ENCODE measurements at regions not wholly inside any gene's neighbourhood (a gene's known extent, or its start where the extent isn't known, plus 50 kb on each side); places are given as distances from the start of the nearest gene placed in this dataset.

- Histone ChIP-seq H3K4me1 (no peaks in the 10 kb centered on the region), H3K27ac (no peak overlapping the region), H3K36me3 (no peaks in the 10 kb centered on the region), H3K27me3 (no peaks in the 10 kb centered on the region), H3K9me3 (peaks cover 3 to 19% of the 10 kb centered on the region in 2 donors), H3K4me3 (no peak overlapping the region)
- intact Hi-C loops (cut with DNase I; ENCODE audit: low total_unique reads), result no loop called here
- in situ Hi-C loops (cut with MboI; ENCODE audit: low pct_ligation_motif_present in 1 of 4, low pct_unique_long_range_greater_than_20kb in 1 of 4, low sequenced_read_pairs in 3 of 4), result no loop called here
- DNase-seq, result no peak
- TF ChIP-seq POLR2AphosphoS5 (IDR thresholded peaks at IDR 0.05), result no peak
- TF ChIP-seq POLR2A (IDR thresholded peaks at IDR 0.05), result no peak
- no peak for TF ChIP-seq EP300 (IDR thresholded peaks at IDR 0.05; ENCODE audit: low read depth)
- TF ChIP-seq CTCF (IDR thresholded peaks at IDR 0.05), result no peak
Observed at GRCh38 chr18:25630682-25631081, 278.7 kb upstream of the ZNF521 start.

- Histone ChIP-seq H3K36me3 (no peaks in the 10 kb centered on the region), H3K9me3 (peaks cover 3 to 8% of the 10 kb centered on the region in 2 donors), H3K27ac (no peak overlapping the region), H3K27me3 (no peaks in the 10 kb centered on the region), H3K4me3 (no peak overlapping the region), H3K4me1 (no peaks in the 10 kb centered on the region)
- intact Hi-C loops (cut with DNase I; ENCODE audit: low total_unique reads), result no loop called here
- WGBS, 2 donors (ENCODE audit: low coverage in 1 of 2), result 69 to 72% methylated on average over 2 of the region's 2 CpGs
- in situ Hi-C loops (cut with MboI; ENCODE audit: low pct_ligation_motif_present in 1 of 4, low pct_unique_long_range_greater_than_20kb in 1 of 4, low sequenced_read_pairs in 3 of 4), result loop anchor here in 1 of 4 donors (25.0 kb wide), 1 partner anchor 109 kb away; no protein-coding TSS in a partner anchor
- DNase-seq, result no peak
- TF ChIP-seq CTCF (IDR thresholded peaks at IDR 0.05) (no peak), EP300 (IDR thresholded peaks at IDR 0.05; ENCODE audit: low read depth) (no peak), POLR2A (IDR thresholded peaks at IDR 0.05) (no peak), POLR2AphosphoS5 (IDR thresholded peaks at IDR 0.05) (no peak)
Observed at GRCh38 chr18:25621682-25622081, 269.7 kb upstream of the ZNF521 start.

- Histone ChIP-seq H3K27ac (no peak overlapping the region), H3K4me3 (no peak overlapping the region), H3K36me3 (no peaks in the 10 kb centered on the region), H3K27me3 (no peaks in the 10 kb centered on the region), H3K4me1 (no peaks in the 10 kb centered on the region), H3K9me3 (peaks cover 0 to 3% of the 10 kb centered on the region in 2 donors)
- in situ Hi-C loops (cut with MboI; ENCODE audit: low pct_ligation_motif_present in 1 of 4, low pct_unique_long_range_greater_than_20kb in 1 of 4, low sequenced_read_pairs in 3 of 4) (loop anchor here in 1 of 4 donors (25.0 kb wide), 1 partner anchor 109 kb away; no protein-coding TSS in a partner anchor), intact Hi-C loops (cut with DNase I; ENCODE audit: low total_unique reads) (no loop called here)
- whole genome bisulfite sequencing, 2 donors (ENCODE audit: low coverage in 1 of 2), result 96% methylated on average over 1 of the region's 1 CpG; no CpG with 5 or more reads in 1 of the 2 donors
- no peak for TF ChIP-seq POLR2A (IDR thresholded peaks at IDR 0.05)
- TF ChIP-seq EP300 (IDR thresholded peaks at IDR 0.05; ENCODE audit: low read depth), result no peak
- no peak for TF ChIP-seq POLR2AphosphoS5 (IDR thresholded peaks at IDR 0.05)
- TF ChIP-seq CTCF (IDR thresholded peaks at IDR 0.05), result no peak
- no peak for DNase-seq
Observed at GRCh38 chr18:25621144-25621543, 269.2 kb upstream of the ZNF521 start.

GRCh38 chr18:25614168-25614567 lies 262.2 kb upstream of the ZNF521 start:
- in situ Hi-C loops (cut with MboI; ENCODE audit: low pct_ligation_motif_present in 1 of 4, low pct_unique_long_range_greater_than_20kb in 1 of 4, low sequenced_read_pairs in 3 of 4) (loop anchor here in 1 of 4 donors (25.0 kb wide), 1 partner anchor 102 kb away; no protein-coding TSS in a partner anchor), intact Hi-C loops (cut with DNase I; ENCODE audit: low total_unique reads) (no loop called here)
- 68 to 76% methylated on average over 3 to 4 of the region's 4 CpGs for WGBS, 2 donors (ENCODE audit: low coverage in 1 of 2)
- no peaks in the 10 kb centered on the region for H3K36me3 ChIP-seq
- no peaks in the 10 kb centered on the region for H3K27me3 ChIP-seq
- no peak for TF ChIP-seq CTCF (IDR thresholded peaks at IDR 0.05)
- no peak for TF ChIP-seq POLR2A (IDR thresholded peaks at IDR 0.05)
- no peak for TF ChIP-seq POLR2AphosphoS5 (IDR thresholded peaks at IDR 0.05)
- no peak for TF ChIP-seq EP300 (IDR thresholded peaks at IDR 0.05; ENCODE audit: low read depth)
- H3K27ac ChIP-seq, result no peak overlapping the region
- no peak for DNase-seq
- H3K9me3 ChIP-seq, result no peaks in the 10 kb centered on the region
- no peak overlapping the region for H3K4me3 ChIP-seq
- H3K4me1 ChIP-seq, result no peaks in the 10 kb centered on the region

Data from transverse colon (tissue), 4 donors.